GM12878 (cell line): ENCODE measurements at regions not wholly inside any gene's neighbourhood (a gene's known extent, or its start where the extent isn't known, plus 50 kb on each side); places are given as distances from the start of the nearest gene placed in this dataset.

Experiments used
- ATAC-seq: fragments of 200-7000 bp; cut with Tn5 transposase; 3 replicates; pipeline ENCODE4 v1.9.1; 2020; ENCODE audit warnings: mild to moderate bottlenecking, moderate library complexity
- BruUV-seq: library from RNA; stranded (reverse); fragments of 400-500 nt; replicated peaks from 2 replicates; lab custom pipeline; 2021; lab: Mats Ljungman, UMichigan
- CTCF ChIA-PET: fragments of 300-600 bp; sonication (Branson Sonifier 250); formaldehyde crosslinking; extraction: SDS; loops from one replicate; lab custom pipeline; 2021; ENCODE audit warnings: inconsistent platforms; lab: Yijun Ruan, JAX
- POLR2A ChIA-PET: fragments of 350-600 bp; formaldehyde crosslinking; extraction: SDS; loops from one replicate; lab custom pipeline; 2021; ENCODE audit warnings: inconsistent platforms; lab: Charles Lee
- RAD21 ChIA-PET: fragments of 300-600 bp; sonication (Branson Sonifier 250); formaldehyde crosslinking; loops from one replicate; lab custom pipeline; 2023; ENCODE audit warnings: antibody characterized with exemption; ENCODE audit not compliant: unreplicated experiment; lab: Charles Lee
- SMC1A ChIA-PET: fragments of 300-600 bp; sonication (Branson Sonifier 250); formaldehyde crosslinking; loops from one replicate; lab custom pipeline; 2023; ENCODE audit not compliant: unreplicated experiment, uncharacterized antibody; lab: Charles Lee
- DNase-seq: peaks from one replicate; pipeline ENCODE4 v3.0.0-alpha.2; 2011; ENCODE audit warnings: low read depth, low spot score
- FAIRE-seq: peaks from 3 replicates; lab custom pipeline; 2011; peaks lifted over from hg19 to GRCh38; lab: Jason Lieb, UNC
- H2AFZ ChIP-seq: 2 replicates; pipeline ENCODE4 v1.6.0; 2011; ENCODE audit warnings: low read depth, low read length, control low read depth; ENCODE audit not compliant: control insufficient read depth
- H3K27ac ChIP-seq: 2 replicates; pipeline ENCODE4 v1.5.1; 2011; ENCODE audit warnings: control low read depth; ENCODE audit not compliant: control insufficient read depth, insufficient read depth
- H3K27me3 ChIP-seq, 2 experiments: replicated peaks in 1 of 2; 2 replicates each; pipeline versions ENCODE4 v1.6.0 to v1.6.1; 2011; ENCODE audit warnings: low read length in 1 of 2; ENCODE audit not compliant: control insufficient read depth in 2 of 2, insufficient read depth in 2 of 2
- H3K36me3 ChIP-seq, 2 experiments: 2 replicates each; pipeline ENCODE4 v1.5.1; 2011; ENCODE audit warnings: low read length in 1 of 2; ENCODE audit not compliant: control insufficient read depth in 2 of 2, insufficient read depth in 2 of 2
- H3K4me1 ChIP-seq: 2 replicates; pipeline ENCODE4 v1.6.1; 2011; ENCODE audit warnings: mild to moderate bottlenecking, low read length, moderate library complexity, mixed read lengths; ENCODE audit not compliant: control insufficient read depth, insufficient read depth
- H3K4me2 ChIP-seq: 2 replicates; pipeline ENCODE4 v1.6.0; 2011; ENCODE audit warnings: control low read depth; ENCODE audit not compliant: control insufficient read depth, insufficient read depth
- H3K4me3 ChIP-seq: fragments of 200-600 bp; sonication (generic); 2 replicates; pipeline ENCODE4 v1.5.1; 2016
- H3K79me2 ChIP-seq: 2 replicates; pipeline ENCODE4 v1.6.0; 2011; ENCODE audit warnings: low read length; ENCODE audit not compliant: control insufficient read depth, insufficient read depth
- H3K9ac ChIP-seq: 2 replicates; pipeline ENCODE4 v1.8.0; 2011; ENCODE audit warnings: low read length, control low read depth, mixed read lengths; ENCODE audit not compliant: control insufficient read depth, insufficient read depth
- H3K9me3 ChIP-seq: replicated peaks from 3 replicates; pipeline ENCODE4 v1.5.1; 2011; ENCODE audit warnings: mild to moderate bottlenecking, low read length; ENCODE audit not compliant: control insufficient read depth, insufficient read depth
- H4K20me1 ChIP-seq: 2 replicates; pipeline ENCODE4 v1.6.0; 2011; ENCODE audit not compliant: control insufficient read depth, insufficient read depth
- HCFC1 ChIP-seq: fragments of 150-350 bp; IDR thresholded peaks from 2 replicates; pipeline ENCODE4 v1.6.1; 2014; ENCODE audit warnings: low read length
- NR2C1 ChIP-seq: fragments of 450-650 bp; IDR thresholded peaks from 2 replicates; pipeline ENCODE4 v1.6.1; 2017; ENCODE audit warnings: antibody characterized with exemption, mild to moderate bottlenecking, moderate library complexity
- WGBS: methylation state at CpG from one replicate; pipeline ENCODE4 v1.1.6; 2016; ENCODE audit warnings: low lambda C conversion rate; ENCODE audit not compliant: insufficient replicate concordance, insufficient coverage; ENCODE audit errors: missing lambda C conversion rate; 5-methylcytosine and 5-hydroxymethylcytosine counted together
- in situ Hi-C: fragments of 300-500 bp; cut with MboI; formaldehyde crosslinking; loops from 9 replicates; pipeline ENCODE4 v1.14.3; 2018; ENCODE audit warnings: mixed read lengths
- intact Hi-C: fragments of 100-400 bp; cut with micrococcal nuclease; formaldehyde crosslinking; loops from one replicate; pipeline ENCODE4 v1.14.2; 2022; ENCODE audit not compliant: unreplicated experiment
- TF ChIP-seq, protein P1 (sequence below): fragments of 450-650 bp; formaldehyde crosslinking; IDR thresholded peaks from 2 replicates; pipeline ENCODE4 v1.4.0; 2022; ENCODE audit warnings: mild to moderate bottlenecking, moderate library complexity

GRCh38 chr20:24153101-24154040, 164.8 kb upstream of the GGTLC1 start:
- ChIA-PET CTCF (interaction anchor here (0.9 kb wide), 1 partner anchor 764 kb away, joined by 4 read pairs; no protein-coding TSS in a partner anchor), RAD21 (no interaction called here), SMC1A (no interaction called here)
- Histone ChIP-seq H3K4me1 (no peaks in the 10 kb centered on the region; the same call in 1 of the 2 replicates), H3K27ac (no peak overlapping the region), H3K4me2 (no peak overlapping the region), H3K4me3 (no peak overlapping the region), H3K27me3 (no peaks in the 10 kb centered on the region), H3K36me3 (no peaks in the 10 kb centered on the region), H3K79me2 (no peaks in the 10 kb centered on the region), H2AFZ (no peak overlapping the region)
- DNase-seq (no peak), FAIRE-seq (no peak), ATAC-seq (no peak)
- WGBS, result 32% methylated on average over 15 of the region's 15 CpGs
- no peak for TF ChIP-seq NR2C1
- no peak for TF ChIP-seq HCFC1
- TF ChIP-seq, protein P1, sequence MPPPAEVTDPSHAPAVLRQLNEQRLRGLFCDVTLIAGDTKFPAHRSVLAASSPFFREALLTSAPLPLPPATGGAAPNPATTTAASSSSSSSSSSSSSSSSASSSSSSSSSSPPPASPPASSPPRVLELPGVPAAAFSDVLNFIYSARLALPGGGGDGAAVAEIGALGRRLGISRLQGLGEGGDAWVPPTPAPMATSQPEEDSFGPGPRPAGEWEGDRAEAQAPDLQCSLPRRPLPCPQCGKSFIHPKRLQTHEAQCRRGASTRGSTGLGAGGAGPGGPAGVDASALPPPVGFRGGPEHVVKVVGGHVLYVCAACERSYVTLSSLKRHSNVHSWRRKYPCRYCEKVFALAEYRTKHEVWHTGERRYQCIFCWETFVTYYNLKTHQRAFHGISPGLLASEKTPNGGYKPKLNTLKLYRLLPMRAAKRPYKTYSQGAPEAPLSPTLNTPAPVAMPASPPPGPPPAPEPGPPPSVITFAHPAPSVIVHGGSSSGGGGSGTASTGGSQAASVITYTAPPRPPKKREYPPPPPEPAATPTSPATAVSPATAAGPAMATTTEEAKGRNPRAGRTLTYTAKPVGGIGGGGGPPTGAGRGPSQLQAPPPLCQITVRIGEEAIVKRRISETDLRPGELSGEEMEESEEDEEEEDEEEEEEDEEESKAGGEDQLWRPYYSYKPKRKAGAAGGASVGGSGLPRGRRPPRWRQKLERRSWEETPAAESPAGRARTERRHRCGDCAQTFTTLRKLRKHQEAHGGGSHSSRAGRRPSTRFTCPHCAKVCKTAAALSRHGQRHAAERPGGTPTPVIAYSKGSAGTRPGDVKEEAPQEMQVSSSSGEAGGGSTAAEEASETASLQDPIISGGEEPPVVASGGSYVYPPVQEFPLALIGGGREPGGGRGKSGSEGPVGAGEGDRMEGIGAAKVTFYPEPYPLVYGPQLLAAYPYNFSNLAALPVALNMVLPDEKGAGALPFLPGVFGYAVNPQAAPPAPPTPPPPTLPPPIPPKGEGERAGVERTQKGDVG (CRISPR knock-in tag), result no peak
- TF ChIP-seq, all 136 proteins: peak for 0
- in situ Hi-C loops, result no loop called here
- BruUV-seq, result no TSS peak
- Histone ChIP-seq H4K20me1 (no peaks in the 10 kb centered on the region), H3K9me3 (no peaks in the 10 kb centered on the region), H3K9ac (no peak overlapping the region)
- intact Hi-C loops, result no loop called here
- POLR2A ChIA-PET, result no interaction called here
